ENCODE measurements at regions not wholly inside any gene's neighbourhood (a gene's known extent, or its start where the extent isn't known, plus 50 kb on each side); places are given as distances from the start of the nearest gene placed in this dataset.

- TF ChIP-seq POLR2A (IDR thresholded peaks at IDR 0.05) (no peak), CTCF (IDR thresholded peaks at IDR 0.05) (no peak)
Observed at GRCh38 chr3:87047852-87048251, 56.9 kb upstream of the VGLL3 start.

Data from testis (tissue), 2 donors.